IPS-NIHi7 (cell line): ENCODE measurements at regions not wholly inside any gene's neighbourhood (a gene's known extent, or its start where the extent isn't known, plus 50 kb on each side); places are given as distances from the start of the nearest gene placed in this dataset.

Experiments
- DNase-seq: peaks from one replicate; pipeline ENCODE4 v3.0.0; 2012; ENCODE audit warnings: mixed read lengths; ENCODE audit errors: extremely low spot score

GRCh38 chr6:106918115-106918514 lies 56.4 kb downstream of the CD24 start:
- no peak for DNase-seq

- no peak for DNase-seq
Observed at GRCh38 chr6:106916891-106917290, 57.6 kb downstream of the CD24 start.

GRCh38 chr6:106913676-106914280 lies 60.8 kb downstream of the CD24 start:
- no peak for DNase-seq

GRCh38 chr6:106913111-106913510 lies 61.4 kb downstream of the CD24 start:
- no peak for DNase-seq

- no peak for DNase-seq
Observed at GRCh38 chr6:106912091-106912490, 62.4 kb downstream of the CD24 start.

- DNase-seq: no peak
Observed at GRCh38 chr6:106910999-106911949, 63.3 kb downstream of the CD24 start.

- DNase-seq: no peak
Observed at GRCh38 chr6:106908386-106908840, 66.1 kb downstream of the CD24 start.

GRCh38 chr6:106907754-106908153 lies 66.8 kb downstream of the CD24 start:
- no peak for DNase-seq

- no peak for DNase-seq
Observed at GRCh38 chr6:106906232-106906631, 68.3 kb downstream of the CD24 start.

- DNase-seq: no peak
Observed at GRCh38 chr6:106903299-106903698, 71.2 kb downstream of the CD24 start.

- DNase-seq: no peak
Observed at GRCh38 chr6:106901062-106901461, 73.5 kb downstream of the CD24 start.

GRCh38 chr6:106899697-106900096 lies 74.8 kb downstream of the CD24 start:
- DNase-seq: no peak

GRCh38 chr6:106897580-106897979 lies 76.9 kb downstream of the CD24 start:
- no peak for DNase-seq

GRCh38 chr6:106895703-106896040 lies 78.9 kb downstream of the CD24 start:
- DNase-seq: no peak

GRCh38 chr6:106894978-106895702 lies 79.4 kb downstream of the CD24 start:
- no peak for DNase-seq

- no peak for DNase-seq
Observed at GRCh38 chr6:106892186-106892585, 82.3 kb downstream of the CD24 start.

- no peak for DNase-seq
Observed at GRCh38 chr6:106890447-106890846, 84.1 kb downstream of the CD24 start.

GRCh38 chr6:106889692-106890091 lies 84.8 kb downstream of the CD24 start:
- no peak for DNase-seq

GRCh38 chr6:106886922-106887797 lies 87.4 kb downstream of the CD24 start:
- DNase-seq: no peak

- no peak for DNase-seq
Observed at GRCh38 chr6:106886081-106886843, 88.3 kb downstream of the CD24 start.

GRCh38 chr6:106885679-106886078 lies 88.8 kb downstream of the CD24 start:
- DNase-seq: no peak
